ENCODE measurements at regions not wholly inside any gene's neighbourhood (a gene's known extent, or its start where the extent isn't known, plus 50 kb on each side); places are given as distances from the start of the nearest gene placed in this dataset.

DNA sequence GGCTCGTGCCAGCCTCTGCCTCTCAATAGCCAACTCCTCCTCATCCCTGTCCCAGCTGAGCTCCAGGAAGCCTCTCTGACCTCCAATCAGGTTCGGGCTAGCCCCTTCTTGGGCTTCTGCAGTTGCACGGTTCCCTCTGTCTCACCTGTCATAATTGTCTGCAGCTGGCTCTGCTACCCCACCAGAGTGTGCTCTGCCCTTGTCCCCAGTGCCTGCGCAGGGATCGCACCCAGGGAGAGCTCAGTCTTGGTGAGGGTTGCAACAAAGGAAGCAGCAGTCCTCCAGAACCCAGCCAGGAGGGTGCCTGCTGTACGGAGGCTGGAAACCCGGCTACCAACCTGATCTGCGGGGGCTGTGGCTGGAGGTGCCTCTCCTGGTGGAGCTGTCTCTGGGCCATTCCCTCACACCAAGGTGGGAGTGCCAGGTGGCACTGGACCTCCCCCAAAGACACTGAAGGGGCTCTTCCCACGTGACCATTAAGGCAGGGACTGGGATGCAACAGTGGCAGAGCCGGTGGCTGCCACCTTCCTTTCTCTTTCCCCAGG, 63.5 kb upstream of the DMRTB1 start:
- TF ChIP-seq CTCF (conservative IDR thresholded peaks at IDR 0.05; ENCODE audit: low read depth, low read length) (no peak), EZH2 (IDR thresholded peaks at IDR 0.05; ENCODE audit: borderline replicate concordance, low read depth, low read length, poor library complexity, severe bottlenecking) (no peak)

All from A673 (cell line).